IMR-90 (cell line): ENCODE measurements at regions not wholly inside any gene's neighbourhood (a gene's known extent, or its start where the extent isn't known, plus 50 kb on each side); places are given as distances from the start of the nearest gene placed in this dataset.
A peak's percentile ranks its signal among the peaks of the same experiment; 100 is the strongest.

Source experiments
- ATAC-seq: fragments of 200-7000 bp; cut with Tn5 transposase; 2 replicates; pipeline ENCODE4 v1.9.1; 2020; ENCODE audit warnings: low read depth, mild to moderate bottlenecking, moderate library complexity
- BruUV-seq: library from RNA; stranded (reverse); fragments of 400-500 nt; replicated peaks from 2 replicates; lab custom pipeline; 2021; lab: Mats Ljungman, UMichigan
- CTCF ChIA-PET: fragments of 300-600 bp; formaldehyde crosslinking; extraction: SDS; loops from one replicate; lab custom pipeline; 2021; ENCODE audit warnings: antibody characterized with exemption; lab: Yijun Ruan, JAX
- POLR2A ChIA-PET: fragments of 300-600 bp; sonication (Branson Sonifier 250); formaldehyde crosslinking; loops from one replicate; lab custom pipeline; 2022; ENCODE audit warnings: antibody characterized with exemption; ENCODE audit not compliant: unreplicated experiment; lab: Charles Lee
- DNase-seq: peaks from one replicate; pipeline ENCODE4 v3.0.0; 2013
- H2AFZ ChIP-seq: replicated peaks from 2 replicates; pipeline ENCODE3; 2013; ENCODE audit warnings: low read length, mild to moderate bottlenecking; ENCODE audit not compliant: poor library complexity
- H2AK5ac ChIP-seq: 2 replicates; pipeline ENCODE4 v1.6.1; 2013; ENCODE audit warnings: low read depth, low read length, inconsistent platforms
- H2AK9ac ChIP-seq: replicated peaks from 2 replicates; pipeline ENCODE3; 2013; ENCODE audit warnings: mild to moderate bottlenecking, low read depth, low read length, moderate library complexity; ENCODE audit not compliant: poor library complexity
- H2BK120ac ChIP-seq: 2 replicates; pipeline ENCODE4 v1.6.1; 2013; ENCODE audit warnings: low read depth, low read length, inconsistent platforms
- H2BK15ac ChIP-seq: 3 replicates; pipeline ENCODE4 v1.6.1; 2013; ENCODE audit warnings: low read depth, low read length, inconsistent platforms
- H2BK20ac ChIP-seq: 2 replicates; pipeline ENCODE4 v1.6.1; 2013; ENCODE audit warnings: low read depth, mild to moderate bottlenecking, inconsistent platforms, low read length, moderate library complexity
- H2BK5ac ChIP-seq: 2 replicates; pipeline ENCODE4 v1.6.1; 2013; ENCODE audit warnings: mild to moderate bottlenecking, low read depth, low read length, inconsistent platforms; ENCODE audit not compliant: poor library complexity, severe bottlenecking
- H3K14ac ChIP-seq: replicated peaks from 2 replicates; pipeline ENCODE4 v1.6.1; 2013; ENCODE audit warnings: low read depth, low read length, inconsistent platforms
- H3K18ac ChIP-seq: 2 replicates; pipeline ENCODE4 v1.6.1; 2013; ENCODE audit warnings: low read depth, low read length, control low read depth
- H3K23ac ChIP-seq: 2 replicates; pipeline ENCODE4 v1.6.1; 2013; ENCODE audit warnings: low read depth, low read length, inconsistent platforms
- H3K27ac ChIP-seq: 2 replicates; pipeline ENCODE4 v1.5.1; 2013; ENCODE audit warnings: mild to moderate bottlenecking, control low read depth, low read length; ENCODE audit not compliant: insufficient read depth
- H3K27me3 ChIP-seq: 2 replicates; pipeline ENCODE4 v1.6.1; 2013; ENCODE audit warnings: low read length; ENCODE audit not compliant: control insufficient read depth, insufficient read depth
- H3K36me3 ChIP-seq: 2 replicates; pipeline ENCODE4 v1.6.1; 2013; ENCODE audit warnings: low read length, mixed read lengths; ENCODE audit not compliant: control insufficient read depth, insufficient read depth
- H3K4ac ChIP-seq: 2 replicates; pipeline ENCODE4 v1.6.1; 2013; ENCODE audit warnings: low read depth, low read length, inconsistent platforms
- H3K4me1 ChIP-seq: 2 replicates; pipeline ENCODE4 v1.6.1; 2013; ENCODE audit warnings: low read length, mixed read lengths; ENCODE audit not compliant: control insufficient read depth, insufficient read depth
- H3K4me2 ChIP-seq: 2 replicates; pipeline ENCODE4 v1.6.1; 2013; ENCODE audit warnings: low read depth, mild to moderate bottlenecking, control low read depth, low read length, moderate library complexity
- H3K4me3 ChIP-seq: 2 replicates; pipeline ENCODE4 v1.5.1; 2013; ENCODE audit warnings: low read depth, mild to moderate bottlenecking, control low read depth, low read length, moderate library complexity; ENCODE audit not compliant: insufficient read depth
- H3K56ac ChIP-seq: 2 replicates; pipeline ENCODE4 v1.6.1; 2013; ENCODE audit warnings: low read length, inconsistent platforms; ENCODE audit not compliant: insufficient read depth; ENCODE audit errors: extremely low read depth
- H3K79me1 ChIP-seq, 2 experiments: 2 replicates each; pipeline ENCODE4 v1.6.1; 2013; ENCODE audit warnings: low read length in 2 of 2, inconsistent platforms in 1 of 2, low read depth in 1 of 2
- H3K9ac ChIP-seq: 2 replicates; pipeline ENCODE4 v1.6.1; 2013; ENCODE audit warnings: low read depth, low read length, control low read depth
- H3K9me1 ChIP-seq: 2 replicates; pipeline ENCODE4 v1.6.1; 2013; ENCODE audit warnings: low read length, inconsistent platforms; ENCODE audit not compliant: insufficient read depth
- H3K9me3 ChIP-seq: 2 replicates; pipeline ENCODE4 v1.6.1; 2013; ENCODE audit warnings: low read length; ENCODE audit not compliant: control insufficient read depth, insufficient read depth
- H4K20me1 ChIP-seq: 2 replicates; pipeline ENCODE4 v1.6.1; 2013; ENCODE audit warnings: low read length, inconsistent platforms; ENCODE audit not compliant: insufficient read depth
- H4K5ac ChIP-seq: 2 replicates; pipeline ENCODE4 v1.6.1; 2013; ENCODE audit warnings: mild to moderate bottlenecking, low read depth, low read length, control low read depth
- H4K8ac ChIP-seq, 2 experiments: 2 replicates each; pipeline ENCODE4 v1.6.1; 2013; ENCODE audit warnings: low read depth in 2 of 2, low read length in 2 of 2, control low read depth in 1 of 2, inconsistent platforms in 1 of 2
- H4K91ac ChIP-seq: 2 replicates; pipeline ENCODE4 v1.6.1; 2013; ENCODE audit warnings: low read depth, low read length, inconsistent platforms; ENCODE audit not compliant: insufficient read depth
- BHLHE40 ChIP-seq: fragments of 150-350 bp; IDR thresholded peaks from 2 replicates; pipeline ENCODE4 v1.6.1; 2016; ENCODE audit warnings: mild to moderate bottlenecking, low read depth, low read length
- MAFK ChIP-seq: IDR thresholded peaks from 2 replicates; pipeline ENCODE4 v1.6.1; 2012; ENCODE audit warnings: low read depth, low read length, improper control_type of control experiment
- WGBS, 2 experiments: methylation state at CpG; one replicate each; pipeline versions ENCODE4 v1.1.5 to v1.1.7; 2013; ENCODE audit warnings: missing lambda C conversion rate in 2 of 2; ENCODE audit not compliant: insufficient read length in 1 of 2; ENCODE audit errors: extremely low coverage in 2 of 2; 5-methylcytosine and 5-hydroxymethylcytosine counted together
- dilution Hi-C: fragments of 300-500 bp; cut with HindIII; formaldehyde crosslinking; loops from one replicate; pipeline ENCODE4 v1.14.3; 2018; ENCODE audit warnings: low sequenced_read_pairs; ENCODE audit not compliant: unreplicated experiment
- in situ Hi-C: fragments of 300-500 bp; cut with MboI; formaldehyde crosslinking; loops from 3 replicates; pipeline ENCODE4 v1.14.3; 2019; ENCODE audit warnings: low sequenced_read_pairs, inconsistent platforms, mixed read lengths
- intact Hi-C: fragments of 100-400 bp; cut with micrococcal nuclease; formaldehyde crosslinking; loops from 2 replicates; pipeline ENCODE4 v1.10.0; 2022

DNA sequence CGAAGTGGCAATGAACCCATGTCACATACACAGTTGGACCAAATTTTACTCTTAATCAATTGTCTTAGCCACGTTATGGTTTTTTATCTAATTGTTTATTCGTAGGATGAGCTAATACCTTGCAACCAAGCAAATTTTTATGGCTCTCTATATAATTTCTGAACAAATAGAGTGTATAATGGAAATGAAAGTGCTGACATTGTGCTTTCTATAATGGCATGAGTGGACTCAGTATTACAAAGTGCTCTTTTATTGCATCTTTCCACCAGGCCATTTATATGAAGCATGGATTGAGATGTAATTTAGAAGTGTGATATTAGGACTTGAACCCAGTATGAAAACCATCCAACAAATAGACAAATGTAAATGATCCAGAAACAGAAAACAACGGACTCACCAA lies 1096.0 kb downstream of the DTWD2 start:
- Histone ChIP-seq H3K23ac (no peak overlapping the region), H3K56ac (no peak overlapping the region), H2AK9ac (no peak overlapping the region), H3K9me3 (no peaks in the 10 kb centered on the region), H2AFZ (no peak overlapping the region), H3K4ac (no peak overlapping the region), H3K36me3 (no peaks in the 10 kb centered on the region), H2BK15ac (no peak overlapping the region), H3K4me2 (no peak overlapping the region), H3K14ac (no peak overlapping the region), H3K27me3 (no peaks in the 10 kb centered on the region), H2BK120ac (no peak overlapping the region), H3K4me3 (no peak overlapping the region), H4K20me1 (no peaks in the 10 kb centered on the region), H3K18ac (no peak overlapping the region), H3K27ac (no peak overlapping the region), H3K4me1 (peaks cover 7% of the 10 kb centered on the region), H4K8ac (no peak overlapping the region), H2AK5ac (no peak overlapping the region), H4K5ac (no peak overlapping the region), H2BK5ac (peak overlapping the region; percentile 32), H2BK20ac (peak overlapping the region; percentile 10; the same call in 1 of the 2 replicates), H3K79me1 (no peaks in the 10 kb centered on the region), H4K91ac (no peak overlapping the region), H3K9me1 (peaks cover 3% of the 10 kb centered on the region), H3K9ac (no peak overlapping the region)
- POLR2A ChIA-PET, result no interaction called here
- CTCF ChIA-PET, result no interaction called here
- in situ Hi-C loops, result no loop called here
- TF ChIP-seq BHLHE40 (no peak), MAFK (peak; percentile 77)
- no CpG with 5 or more reads among the region's 4 CpGs for WGBS, 2 experiments
- intact Hi-C loops, result loop anchor here (5.0 kb wide), 1 partner anchor 90 kb away; no protein-coding TSS in a partner anchor
- no peak for ATAC-seq
- dilution Hi-C loops, result no loop called here
- no TSS peak for BruUV-seq
- no peak for DNase-seq
